ENCODE measurements at regions not wholly inside any gene's neighbourhood (a gene's known extent, or its start where the extent isn't known, plus 50 kb on each side); places are given as distances from the start of the nearest gene placed in this dataset.
"Not testable (repeated sequence)": the region's sequence is repeated elsewhere in the genome, so short reads cannot be mapped to it uniquely, and the experiment has no call there.

- DNase-seq (ENCODE audit: low spot score) (no peak), FAIRE-seq (no peak)
Observed at GRCh38 chr10:64537112-64537511, 1015.9 kb downstream of the REEP3 start.

- DNase-seq (ENCODE audit: low spot score) = no peak
- FAIRE-seq = no peak
Observed at GRCh38 chr10:64537928-64538327, 1016.7 kb downstream of the REEP3 start.

GRCh38 chr10:64546073-64546472, 1024.9 kb downstream of the REEP3 start:
- DNase-seq (ENCODE audit: low spot score) = no peak
- no peak for FAIRE-seq

GRCh38 chr10:64547168-64547567, 1026.0 kb downstream of the REEP3 start:
- FAIRE-seq (no peak), DNase-seq (ENCODE audit: low spot score) (no peak)

- DNase-seq (ENCODE audit: low spot score) (no peak), FAIRE-seq (no peak)
Observed at GRCh38 chr10:64555666-64556065, 1034.5 kb downstream of the REEP3 start.

- DNase-seq (ENCODE audit: low spot score) (no peak), FAIRE-seq (no peak)
Observed at GRCh38 chr10:64558094-64558835, 1037.1 kb downstream of the REEP3 start.

GRCh38 chr10:64571056-64571455, 1049.9 kb downstream of the REEP3 start:
- FAIRE-seq (no peak), DNase-seq (ENCODE audit: low spot score) (no peak)

GRCh38 chr10:64573623-64574325, 1052.6 kb downstream of the REEP3 start:
- DNase-seq (ENCODE audit: low spot score) (no peak), FAIRE-seq (no peak)

- no peak for DNase-seq (ENCODE audit: low spot score)
- FAIRE-seq = no peak
Observed at GRCh38 chr10:64574371-64574770, 1053.2 kb downstream of the REEP3 start.

- DNase-seq (ENCODE audit: low spot score) = no peak
- FAIRE-seq = no peak
Observed at GRCh38 chr10:64576497-64576896, 1055.3 kb downstream of the REEP3 start.

- not testable (repeated sequence) for DNase-seq (ENCODE audit: low spot score); FAIRE-seq
Observed at GRCh38 chr10:64578757-64579156, 1057.6 kb downstream of the REEP3 start.

GRCh38 chr10:64586934-64587503, 1065.8 kb downstream of the REEP3 start:
- DNase-seq (ENCODE audit: low spot score) = no peak
- FAIRE-seq = no peak

- DNase-seq (ENCODE audit: low spot score) = no peak
- FAIRE-seq = no peak
Observed at GRCh38 chr10:64594072-64594471, 1072.9 kb downstream of the REEP3 start.

GRCh38 chr10:64598600-64598999, 1077.4 kb downstream of the REEP3 start:
- FAIRE-seq (no peak), DNase-seq (ENCODE audit: low spot score) (no peak)

- DNase-seq (ENCODE audit: low spot score) = no peak
- no peak for FAIRE-seq
Observed at GRCh38 chr10:64601298-64601697, 1080.1 kb downstream of the REEP3 start.

- FAIRE-seq = no peak
Observed at GRCh38 chr10:64617085-64617484, 1095.9 kb downstream of the REEP3 start.

GRCh38 chr10:64619102-64619501, 1097.9 kb downstream of the REEP3 start:
- FAIRE-seq = no peak

More at GRCh38 chr10:64617085-64617484, 1095.9 kb downstream of the REEP3 start:
- DNase-seq (ENCODE audit: low spot score) = no peak

GRCh38 chr10:64626924-64627323, 1105.7 kb downstream of the REEP3 start:
- DNase-seq (ENCODE audit: low spot score) = no peak
- FAIRE-seq = no peak

More at GRCh38 chr10:64619102-64619501, 1097.9 kb downstream of the REEP3 start:
- no peak for DNase-seq (ENCODE audit: low spot score)

GRCh38 chr10:64630534-64630933, 1109.3 kb downstream of the REEP3 start:
- DNase-seq (ENCODE audit: low spot score) (no peak), FAIRE-seq (no peak)

GRCh38 chr10:64635906-64636305, 1114.7 kb downstream of the REEP3 start:
- DNase-seq (ENCODE audit: low spot score) (no peak), FAIRE-seq (no peak)

GRCh38 chr10:64636461-64636860, 1115.3 kb downstream of the REEP3 start:
- FAIRE-seq = no peak
- DNase-seq (ENCODE audit: low spot score) = no peak

GRCh38 chr10:64637939-64638338, 1116.7 kb downstream of the REEP3 start:
- DNase-seq (ENCODE audit: low spot score) = no peak
- no peak for FAIRE-seq

Measured in RCC 7860 (cell line).